Thyroid gland (tissue), 4 donors: ENCODE measurements at regions not wholly inside any gene's neighbourhood (a gene's known extent, or its start where the extent isn't known, plus 50 kb on each side); places are given as distances from the start of the nearest gene placed in this dataset.

Source experiments
- DNase-seq, 2 donors: peaks; one replicate each; pipeline ENCODE4 v3.0.0-alpha.2; 2019
- H3K27ac ChIP-seq, 3 donors: fragments of 200-600 bp; sonication (generic); 1 replicate in 2 of 3; 2 replicates in 1 of 3; pipeline ENCODE4 v1.5.1; 2016 to 2019; ENCODE audit warnings: mild to moderate bottlenecking in 1 of 3, moderate library complexity in 1 of 3
- H3K27me3 ChIP-seq: fragments of 200-600 bp; sonication (generic); one replicate; pipeline ENCODE4 v1.5.1; 2019
- H3K36me3 ChIP-seq, 2 donors: fragments of 200-600 bp; sonication (generic); one replicate each; pipeline ENCODE4 v1.5.1; 2016 to 2019
- H3K4me1 ChIP-seq, 2 donors: fragments of 200-600 bp; sonication (generic); one replicate each; pipeline ENCODE4 v1.5.1; 2017 to 2019
- H3K4me3 ChIP-seq, 3 donors: fragments of 200-600 bp; sonication (generic); replicated peaks in 1 of 3; 1 replicate in 2 of 3; 2 replicates in 1 of 3; pipeline ENCODE4 v1.5.1; 2016; ENCODE audit warnings: mild to moderate bottlenecking in 1 of 3
- H3K9me3 ChIP-seq: fragments of 200-600 bp; sonication (generic); one replicate; pipeline ENCODE4 v1.5.1; 2017
- CTCF ChIP-seq, 6 experiments: fragments of 200-600 bp in 3 of 6; fragments of 450-650 bp in 3 of 6; sonication (generic) in 3 of 6; IDR thresholded peaks; one replicate each; pipeline ENCODE4 v1.5.1; 2016 to 2019; ENCODE audit warnings: antibody characterized with exemption in 6 of 6, mild to moderate bottlenecking in 2 of 6, inconsistent platforms in 1 of 6, moderate library complexity in 1 of 6
- POLR2A ChIP-seq, 2 donors: fragments of 450-650 bp; IDR thresholded peaks; one replicate each; pipeline ENCODE4 v1.6.1; 2017; ENCODE audit warnings: antibody characterized with exemption in 2 of 2, mild to moderate bottlenecking in 2 of 2, moderate library complexity in 1 of 2
- WGBS, 2 donors: methylation state at CpG; one replicate each; pipeline ENCODE4 v1.1.5; 2017; 5-methylcytosine and 5-hydroxymethylcytosine counted together
- intact Hi-C: fragments of 100-400 bp; cut with DNase I; formaldehyde crosslinking; loops from one replicate; pipeline ENCODE4 v1.15.1; 2023

GRCh38 chr3:139292192-139292591 is 51.6 kb upstream of the MRPS22 start:
- peaks cover 2 to 13% of the 10 kb centered on the region in 2 donors for H3K4me1 ChIP-seq
- no peaks in the 10 kb centered on the region for H3K9me3 ChIP-seq
- no peaks in the 10 kb centered on the region for H3K27me3 ChIP-seq
- 80 to 84% methylated on average over 7 of the region's 7 CpGs for WGBS, 2 donors
- H3K4me3 ChIP-seq, result no peak overlapping the region
- no peak overlapping the region for H3K27ac ChIP-seq
- H3K36me3 ChIP-seq, result no peaks in the 10 kb centered on the region
- intact Hi-C loops, result no loop called here
- TF ChIP-seq POLR2A (IDR thresholded peaks at IDR 0.05) (no peak), CTCF (IDR thresholded peaks at IDR 0.05) (no peak)
- no peak for DNase-seq

GRCh38 chr3:139292711-139293664 is 50.8 kb upstream of the MRPS22 start:
- Histone ChIP-seq H3K36me3 (no peaks in the 10 kb centered on the region), H3K4me3 (no peak overlapping the region), H3K27ac (no peak overlapping the region), H3K4me1 (peaks cover 0 to 5% of the 10 kb centered on the region in 2 donors), H3K27me3 (no peaks in the 10 kb centered on the region), H3K9me3 (no peaks in the 10 kb centered on the region)
- intact Hi-C loops, result no loop called here
- 68 to 75% methylated on average over 15 of the region's 15 CpGs for WGBS, 2 donors
- DNase-seq, result no peak
- no peak for TF ChIP-seq POLR2A (IDR thresholded peaks at IDR 0.05)

- WGBS, 2 donors, result 85 to 96% methylated on average over 2 of the region's 2 CpGs
Measured at GRCh38 chr3:139293665-139294023, 50.2 kb upstream of the MRPS22 start.

More at GRCh38 chr3:139293665-139294023, 50.2 kb upstream of the MRPS22 start:
- TF ChIP-seq POLR2A (IDR thresholded peaks at IDR 0.05) (no peak), CTCF (IDR thresholded peaks at IDR 0.05) (no peak)
- Histone ChIP-seq H3K27me3 (no peaks in the 10 kb centered on the region), H3K4me1 (no peaks in the 10 kb centered on the region), H3K27ac (no peak overlapping the region), H3K9me3 (no peaks in the 10 kb centered on the region), H3K36me3 (no peaks in the 10 kb centered on the region), H3K4me3 (no peak overlapping the region)
- intact Hi-C loops, result no loop called here
- DNase-seq, result no peak
